Stimulated activated CD4-positive, alpha-beta T cell treated with anti-CD3 and anti-CD28 coated beads, Interleukin-4, amount 100 ng/mL, for 24 hours (primary cell): ENCODE measurements at regions not wholly inside any gene's neighbourhood (a gene's known extent, or its start where the extent isn't known, plus 50 kb on each side); places are given as distances from the start of the nearest gene placed in this dataset.
"Not testable (repeated sequence)": the region's sequence is repeated elsewhere in the genome, so short reads cannot be mapped to it uniquely, and the experiment has no call there.

Experiments
- DNase-seq: peaks from one replicate; pipeline ENCODE4 v3.0.0-alpha.2; 2020

- no peak for DNase-seq
Observed at GRCh38 chr21:16187603-16188301, 458.0 kb downstream of the USP25 start.

DNA sequence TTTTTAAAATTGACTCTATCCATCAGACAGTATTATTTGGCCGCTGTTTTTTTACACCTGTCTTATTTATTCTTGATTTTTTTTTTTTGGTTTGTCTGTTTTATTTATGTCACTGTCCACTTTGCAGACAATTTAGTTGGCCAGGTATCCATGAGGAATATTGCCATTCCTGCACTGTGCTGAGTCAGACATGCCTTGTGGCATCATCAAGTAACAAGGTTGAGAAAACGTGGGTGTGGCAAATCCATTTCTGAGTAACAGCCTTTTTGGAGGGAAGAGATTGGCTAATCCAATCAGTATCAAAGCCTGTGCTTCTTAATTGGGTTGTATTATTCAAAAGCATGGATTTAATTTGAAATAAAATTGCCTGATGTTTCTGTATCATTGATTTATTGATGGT is 463.1 kb downstream of the USP25 start:
- DNase-seq: no peak

DNA sequence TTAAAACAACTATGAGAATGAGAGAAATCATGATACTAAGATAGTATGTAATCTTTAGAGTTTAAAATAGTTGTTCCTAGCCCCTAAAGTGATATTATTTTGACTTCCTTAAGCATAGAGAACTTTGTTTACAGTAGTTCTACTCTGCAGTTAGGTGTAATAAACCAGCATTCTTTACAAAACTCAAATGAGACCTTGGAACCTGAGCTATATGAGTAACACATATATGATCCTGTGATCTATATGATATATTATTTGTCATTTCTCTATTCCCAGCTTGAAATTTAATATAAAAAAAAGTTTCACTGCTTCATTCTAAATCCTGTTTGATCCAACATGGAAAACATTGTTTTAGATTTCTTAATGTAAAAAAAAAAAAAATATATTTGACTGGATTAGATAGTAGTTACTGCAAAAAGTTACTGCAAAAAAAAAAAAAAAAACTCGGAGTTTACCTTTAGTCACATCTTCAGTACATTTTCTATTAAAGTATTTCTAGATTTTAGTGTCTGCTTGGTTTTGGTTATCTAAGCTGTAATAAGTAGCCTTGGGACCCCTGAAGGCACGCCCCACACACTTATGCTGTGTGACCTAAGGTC is 463.8 kb downstream of the USP25 start:
- no peak for DNase-seq

DNA sequence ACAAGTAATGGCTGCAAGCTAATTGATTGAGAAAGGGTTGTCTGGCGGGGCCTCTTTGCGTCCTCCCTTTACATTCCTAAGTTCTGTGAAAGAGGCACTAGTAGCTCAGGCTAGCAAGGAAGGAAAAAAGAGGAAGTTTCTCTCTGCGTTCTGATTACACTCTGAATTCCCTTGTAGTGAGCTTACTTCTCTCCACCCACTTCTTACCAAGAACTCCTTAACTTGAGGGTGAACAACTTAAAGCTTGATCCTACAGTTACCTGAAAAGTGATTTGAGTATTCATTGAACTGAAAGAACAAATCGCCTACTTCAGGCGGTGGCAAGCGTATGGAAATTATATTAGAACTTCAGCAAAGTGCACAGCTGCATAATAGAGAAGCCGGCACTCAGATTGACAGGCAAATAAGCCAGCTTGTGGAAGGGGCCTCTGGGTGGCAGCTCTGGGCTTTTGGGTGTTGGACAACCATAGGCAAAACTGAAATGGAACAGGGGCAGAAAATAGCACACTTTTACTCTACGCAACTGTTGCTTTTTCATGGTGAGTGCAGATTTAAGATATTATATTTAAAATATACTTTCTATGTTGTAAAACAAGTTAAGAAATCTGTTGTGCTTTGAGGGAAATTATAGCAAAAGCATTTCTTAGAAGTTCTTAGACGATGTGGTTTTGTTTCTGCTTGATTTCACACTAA is 464.5 kb downstream of the USP25 start:
- DNase-seq: no peak

DNA sequence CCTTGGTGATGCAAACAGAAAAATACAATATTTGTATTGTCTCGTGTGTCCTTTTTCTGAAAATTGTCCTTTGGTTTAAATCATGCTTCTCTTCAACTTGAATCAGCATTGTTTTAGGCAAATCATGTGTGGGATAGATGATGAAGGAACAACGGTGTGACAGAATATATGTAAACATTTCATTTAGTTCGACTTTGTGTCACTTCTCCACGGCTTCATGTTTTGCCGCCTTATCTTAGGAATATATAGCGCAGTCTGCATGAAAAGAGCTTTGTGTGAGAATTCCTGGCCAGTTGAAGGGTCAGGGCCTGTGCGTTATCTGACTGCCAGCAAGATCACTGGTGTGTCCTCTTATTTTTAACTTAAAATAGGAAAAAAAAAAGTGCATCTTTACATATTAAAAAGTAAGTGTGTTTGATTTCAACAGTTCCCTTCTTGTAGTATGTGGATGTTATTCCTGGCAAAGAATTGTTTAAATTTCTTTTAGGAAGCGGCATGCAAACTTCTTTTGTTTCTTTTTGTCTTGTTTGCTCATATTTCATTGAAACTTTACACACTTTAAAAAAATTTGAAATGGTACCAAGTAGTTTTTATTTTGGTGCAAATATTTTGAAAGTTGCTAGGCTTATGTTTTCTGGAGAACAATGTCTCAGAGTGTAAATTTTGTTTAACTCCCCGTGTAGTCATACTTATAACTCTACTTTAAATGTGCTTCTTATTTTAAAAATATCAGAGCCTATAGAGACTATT is 465.2 kb downstream of the USP25 start:
- no peak for DNase-seq

GRCh38 chr21:16195538-16195910 is 465.7 kb downstream of the USP25 start:
- no peak for DNase-seq

GRCh38 chr21:16196001-16196400 is 466.2 kb downstream of the USP25 start:
- no peak for DNase-seq

GRCh38 chr21:16198546-16198945 is 468.8 kb downstream of the USP25 start:
- no peak for DNase-seq

GRCh38 chr21:16199539-16199938 is 469.8 kb downstream of the USP25 start:
- no peak for DNase-seq

GRCh38 chr21:16201718-16202117 is 471.9 kb downstream of the USP25 start:
- DNase-seq: no peak

DNA sequence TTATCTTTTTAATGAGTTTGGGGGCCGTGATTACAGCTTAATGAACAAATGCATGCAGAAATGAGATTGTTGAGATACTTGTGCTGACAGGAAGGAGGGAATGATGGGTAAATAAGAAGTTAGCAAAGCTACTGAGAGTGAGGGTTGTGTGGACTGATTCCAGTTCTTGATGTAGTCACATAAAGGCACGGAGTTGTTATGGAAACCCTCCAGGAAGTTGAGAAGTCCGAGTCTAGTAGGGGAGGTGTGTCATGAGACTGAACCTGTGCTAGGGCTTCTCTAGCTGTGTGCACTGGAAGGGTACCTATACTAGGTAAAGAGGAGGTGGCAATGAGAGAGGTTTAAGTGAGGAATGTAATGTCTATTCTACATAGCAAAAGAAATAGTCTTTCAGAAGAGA is 475.7 kb downstream of the USP25 start:
- DNase-seq: no peak

- DNase-seq: no peak
Observed at GRCh38 chr21:16211339-16212303, 481.8 kb downstream of the USP25 start.

- no peak for DNase-seq
Observed at GRCh38 chr21:16213518-16213917, 483.7 kb downstream of the USP25 start.

- DNase-seq: no peak
Observed at GRCh38 chr21:16215193-16215592, 485.4 kb downstream of the USP25 start.

DNA sequence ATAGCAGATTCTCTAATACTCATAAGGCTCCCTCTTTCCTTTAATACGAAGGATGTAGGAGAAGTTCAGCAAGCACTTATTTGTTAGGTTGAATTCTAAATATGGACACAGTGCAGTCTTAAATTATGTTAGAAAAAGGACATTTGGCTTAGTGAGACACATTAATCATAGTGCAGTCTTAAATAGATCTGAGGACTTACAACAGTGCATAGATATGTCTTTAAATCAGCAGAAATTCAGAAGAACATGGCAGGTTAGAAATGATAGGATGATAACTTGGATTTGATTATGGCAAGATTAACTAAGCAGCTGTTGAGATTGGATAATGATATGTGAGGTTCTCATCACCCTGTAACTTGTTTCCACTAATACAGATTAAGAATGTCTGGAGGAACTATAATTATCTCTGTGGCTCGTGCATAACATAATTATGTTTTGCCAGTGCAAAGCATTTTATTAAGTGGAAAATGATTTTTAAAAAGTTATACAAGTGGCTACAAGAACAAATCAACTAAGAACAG is 485.9 kb downstream of the USP25 start:
- no peak for DNase-seq

DNA sequence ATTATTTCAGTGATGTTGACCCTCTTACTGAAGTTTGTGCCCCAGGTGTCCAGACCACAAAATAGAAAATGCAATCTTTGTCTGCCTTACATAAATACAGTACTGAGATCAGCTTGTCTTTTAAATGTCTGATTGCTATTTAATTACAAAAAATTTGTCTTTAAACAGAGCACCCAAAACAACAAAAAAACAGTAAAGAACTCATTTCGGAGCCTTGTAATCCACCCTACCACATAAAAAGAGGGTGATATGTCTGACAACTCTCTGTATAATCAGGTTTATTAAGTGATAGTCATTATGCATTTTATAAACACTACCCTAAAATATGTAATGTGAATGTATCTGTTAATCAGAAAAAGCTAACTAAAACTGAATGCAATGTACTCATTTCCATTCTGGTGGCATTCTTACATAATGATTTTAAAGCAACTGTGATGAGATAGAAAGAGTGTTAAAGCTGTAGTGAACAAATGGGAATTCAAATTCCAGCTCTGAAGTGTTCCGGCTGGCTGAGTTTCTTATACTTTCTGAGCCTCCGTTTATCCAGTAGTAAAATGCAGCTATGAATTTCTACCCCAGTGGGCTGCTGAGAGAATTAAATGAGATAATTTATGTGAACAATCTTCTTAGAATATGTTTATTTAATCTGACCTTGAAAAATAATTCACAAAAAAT is 486.6 kb downstream of the USP25 start:
- no peak for DNase-seq

DNA sequence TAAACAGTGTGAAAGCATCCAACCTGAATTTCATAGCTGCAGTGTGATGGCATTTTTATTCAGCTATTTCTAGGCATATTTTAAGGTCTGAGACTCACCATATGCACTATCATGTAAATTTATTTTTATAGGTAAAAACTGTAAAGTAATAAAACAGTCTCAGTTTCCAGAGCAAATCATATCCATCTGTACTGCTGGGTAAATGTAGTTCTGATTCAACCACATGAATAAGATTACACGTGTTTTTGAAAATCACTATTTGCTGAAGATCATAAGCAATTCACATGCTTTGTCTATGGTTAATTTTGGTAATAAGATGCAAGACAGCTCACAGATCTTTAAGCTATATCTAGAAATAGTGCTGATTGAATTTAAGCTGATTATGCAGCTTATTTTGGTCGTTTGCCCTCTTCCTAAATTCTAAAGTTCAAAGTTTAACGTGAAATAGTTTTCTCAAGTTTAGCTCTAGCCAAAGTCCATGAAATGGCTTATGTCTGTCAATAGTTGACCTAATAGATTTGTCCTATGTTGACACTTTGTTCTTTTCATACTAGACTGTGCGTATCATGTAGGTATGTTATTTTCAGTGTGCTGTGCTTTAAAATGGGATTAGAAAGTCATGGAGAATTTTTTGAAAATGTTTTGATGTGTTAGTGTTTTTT is 489.0 kb downstream of the USP25 start:
- no peak for DNase-seq

DNA sequence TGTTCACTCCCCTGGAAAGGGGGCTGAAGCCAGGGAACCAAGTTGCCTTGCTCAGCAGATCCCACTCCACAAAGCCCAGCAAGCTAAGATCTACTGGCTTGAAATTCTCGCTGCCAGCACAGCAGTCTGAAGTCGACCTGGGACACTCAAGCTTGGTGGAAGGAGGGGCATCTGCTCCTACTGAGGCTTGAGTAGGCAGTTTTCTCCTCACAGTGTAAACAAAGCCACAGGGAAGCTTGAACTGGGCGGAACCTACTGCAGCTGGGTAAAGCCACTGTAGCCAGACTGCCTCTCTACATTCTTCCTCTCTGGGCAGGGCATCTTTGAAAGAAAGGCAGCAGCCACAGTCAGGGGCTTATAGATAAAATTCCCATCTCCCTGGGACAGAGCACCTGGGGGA is 495.0 kb downstream of the USP25 start:
- DNase-seq: not testable (repeated sequence)

GRCh38 chr21:16239659-16240265 is 510.0 kb downstream of the USP25 start:
- no peak for DNase-seq

GRCh38 chr21:16241016-16241415 is 511.2 kb downstream of the USP25 start:
- DNase-seq: no peak
